ENCODE measurements at regions not wholly inside any gene's neighbourhood (a gene's known extent, or its start where the extent isn't known, plus 50 kb on each side); places are given as distances from the start of the nearest gene placed in this dataset.

DNA sequence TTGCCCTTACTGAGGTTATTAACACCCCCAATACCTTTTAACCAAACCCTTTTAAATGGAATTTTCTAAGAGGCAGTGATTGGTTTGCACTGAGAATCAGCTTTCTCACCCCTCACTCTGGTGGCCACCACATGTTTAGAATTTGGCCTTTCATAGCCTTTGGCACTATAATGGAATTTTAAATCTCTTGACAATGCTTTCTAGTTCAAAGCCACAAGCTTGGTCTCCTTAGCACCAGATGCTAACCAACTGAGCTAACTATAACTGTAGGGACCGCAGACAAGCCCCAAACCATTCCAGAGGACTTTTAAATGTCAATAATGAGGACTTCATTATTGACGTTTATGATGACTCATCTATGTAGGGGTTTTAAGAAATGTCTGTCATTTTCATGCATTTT, 238.7 kb upstream of the SNX7 start:
- no peak for DNase-seq (ENCODE audit: low read depth)

DNA sequence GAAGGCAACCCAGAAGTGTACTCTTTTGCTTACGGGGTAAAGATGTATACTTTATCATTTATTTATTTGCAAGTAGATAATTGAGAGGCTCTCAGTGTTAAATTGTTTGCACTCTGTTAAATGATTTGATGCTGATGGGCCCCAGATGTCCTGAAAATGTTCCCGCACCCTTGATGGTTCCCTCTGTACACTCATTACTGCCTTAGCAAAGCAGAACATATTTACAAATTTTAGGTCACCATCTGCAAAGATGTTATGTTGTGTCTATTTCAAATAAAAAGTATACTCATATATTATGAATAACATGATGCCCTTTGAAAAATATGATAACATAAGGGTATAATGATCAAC, 240.5 kb upstream of the SNX7 start:
- no peak for DNase-seq (ENCODE audit: low read depth)

DNA sequence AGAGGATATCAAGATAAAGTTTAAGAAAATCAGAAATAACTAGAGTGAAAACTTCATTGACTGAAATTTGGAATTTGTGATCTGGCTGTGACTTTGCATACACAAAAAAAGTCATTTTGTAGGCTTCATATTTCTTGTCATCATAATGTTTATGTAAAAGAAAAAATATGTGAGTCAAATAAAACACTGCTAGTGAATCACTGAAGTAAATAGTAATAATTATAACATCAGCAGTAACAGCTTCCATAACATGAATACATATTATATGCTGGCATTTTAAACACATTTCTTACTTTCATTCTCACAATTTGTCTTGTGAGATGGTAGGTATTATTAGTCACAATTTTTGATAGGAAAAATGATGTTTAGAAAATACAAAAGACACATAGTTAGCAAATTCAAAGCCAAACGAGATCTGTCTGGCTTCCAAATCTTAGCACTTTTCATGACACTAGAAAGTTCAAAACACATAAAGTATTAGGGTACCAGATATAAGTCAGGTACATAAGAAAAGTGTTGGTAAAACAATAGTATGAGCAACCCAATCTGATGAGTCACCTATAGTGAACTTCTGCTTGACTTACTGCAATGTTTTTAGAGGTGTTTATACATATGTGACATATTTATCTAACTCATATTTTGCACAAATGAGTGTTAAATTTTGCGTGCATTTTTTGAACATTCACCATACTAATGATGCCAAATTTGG, 241.0 kb upstream of the SNX7 start:
- no peak for DNase-seq (ENCODE audit: low read depth)

DNA sequence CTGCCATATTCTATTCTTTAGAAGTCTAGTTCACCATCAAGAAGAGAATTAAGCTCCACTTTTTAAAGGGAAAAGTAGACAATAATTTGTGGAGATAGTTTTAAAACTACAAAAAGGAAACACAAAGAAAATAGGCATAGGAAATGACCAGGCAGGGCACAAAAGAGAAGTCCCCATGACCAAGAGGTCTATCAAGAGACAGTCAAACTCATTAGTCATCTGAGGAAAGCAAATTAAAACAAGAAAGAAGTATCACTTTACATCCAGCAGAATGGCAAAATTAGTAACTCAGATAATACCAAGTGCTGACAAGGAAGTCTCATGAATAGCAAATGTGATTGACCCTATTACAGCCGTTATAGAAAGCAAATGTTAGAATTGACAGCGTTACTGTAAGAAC, 243.7 kb upstream of the SNX7 start:
- no peak for DNase-seq (ENCODE audit: low read depth)

DNA sequence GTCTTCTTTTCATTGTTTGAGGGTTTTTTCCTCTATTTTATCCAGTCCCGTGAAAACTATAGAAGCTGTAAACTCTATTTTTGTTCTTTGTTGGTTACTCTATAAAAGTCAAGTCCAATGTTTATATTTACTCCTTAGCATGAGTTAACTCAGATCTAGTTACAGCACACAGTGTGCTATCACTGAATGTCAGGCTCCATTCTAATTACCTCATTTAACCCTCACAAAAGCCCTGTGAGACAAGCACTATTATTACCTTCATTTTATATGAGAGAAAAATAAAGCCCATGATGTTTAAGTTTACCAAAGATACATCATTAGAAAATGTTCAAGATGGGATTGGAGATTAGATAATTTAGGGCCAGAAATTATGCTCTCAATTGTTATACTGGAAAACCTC, 251.4 kb upstream of the SNX7 start:
- no peak for DNase-seq (ENCODE audit: low read depth)

DNA sequence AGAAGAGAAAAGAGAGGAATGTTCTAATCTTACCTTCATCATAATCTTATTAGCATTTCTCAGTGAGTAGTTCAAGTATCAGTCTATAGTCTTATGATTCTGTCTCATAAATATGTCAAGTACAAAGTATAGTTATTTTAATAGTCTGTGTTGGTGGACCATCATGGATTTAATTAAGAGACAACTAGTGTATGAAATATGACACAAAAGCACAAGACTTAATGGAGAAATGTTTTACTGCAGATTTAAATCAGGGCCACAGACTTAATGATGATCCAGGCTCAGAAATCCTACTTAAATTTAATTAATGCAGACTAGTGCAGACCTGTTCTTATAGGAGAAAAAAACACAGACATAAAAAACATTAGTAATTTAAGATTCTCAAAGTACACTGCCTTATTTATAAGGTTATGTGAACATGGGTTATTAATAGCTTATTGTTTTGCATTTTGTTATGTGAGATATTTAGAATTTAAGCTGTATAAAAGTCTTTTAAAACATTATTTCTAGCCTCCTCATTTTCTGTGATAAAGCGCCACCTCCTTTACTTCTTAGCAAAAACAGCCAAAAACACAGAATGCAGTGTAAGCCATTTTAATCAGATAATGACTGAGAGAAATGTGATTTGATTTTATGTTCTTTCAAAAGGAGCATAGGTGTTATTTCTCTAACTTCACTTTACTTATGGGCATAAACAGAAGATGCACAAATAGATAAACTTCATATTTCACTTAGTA, 255.0 kb upstream of the SNX7 start:
- DNase-seq (ENCODE audit: low read depth), result no peak

DNA sequence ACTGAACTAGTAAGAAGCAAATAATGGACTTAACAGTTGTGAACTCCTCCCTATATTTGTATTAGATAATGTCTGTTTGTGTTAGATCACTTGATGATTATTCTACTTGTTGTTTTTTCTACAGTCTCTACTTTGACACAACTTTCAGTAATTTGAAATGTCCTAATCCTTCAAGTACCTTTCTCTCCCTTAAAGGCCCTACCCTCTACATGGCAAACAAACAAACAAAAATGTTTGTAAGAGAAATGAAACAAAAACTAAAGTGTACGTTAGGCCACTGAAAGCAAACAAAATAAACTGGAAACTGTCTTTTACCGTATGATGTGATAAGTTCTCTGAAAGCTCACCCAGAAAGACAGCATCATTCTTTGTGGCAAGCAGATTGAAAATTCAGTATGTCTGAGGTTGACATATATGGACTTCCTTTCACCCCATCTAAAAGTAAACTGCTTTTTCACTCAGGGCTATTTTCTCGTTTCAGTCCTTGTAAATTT, 255.9 kb upstream of the SNX7 start:
- no peak for DNase-seq (ENCODE audit: low read depth)

DNA sequence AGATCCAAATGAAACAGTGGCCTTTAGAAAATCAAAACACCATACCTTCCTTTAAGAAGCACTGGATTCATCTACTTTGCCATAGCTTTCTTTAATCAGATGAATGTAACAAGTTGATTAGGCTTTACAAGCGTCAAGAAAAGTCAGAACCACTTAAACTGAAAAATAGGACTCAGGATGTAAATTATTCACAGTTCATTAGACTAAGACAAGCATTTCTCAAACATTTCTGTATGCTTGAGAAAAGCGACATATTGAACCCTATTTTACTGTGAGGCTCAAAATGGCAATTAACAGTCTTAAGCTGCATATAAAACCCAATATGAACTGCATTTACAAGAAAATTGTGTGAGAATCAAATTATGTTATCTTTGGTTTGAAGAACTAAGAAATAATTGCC, 256.7 kb upstream of the SNX7 start:
- DNase-seq (ENCODE audit: low read depth), result no peak

DNA sequence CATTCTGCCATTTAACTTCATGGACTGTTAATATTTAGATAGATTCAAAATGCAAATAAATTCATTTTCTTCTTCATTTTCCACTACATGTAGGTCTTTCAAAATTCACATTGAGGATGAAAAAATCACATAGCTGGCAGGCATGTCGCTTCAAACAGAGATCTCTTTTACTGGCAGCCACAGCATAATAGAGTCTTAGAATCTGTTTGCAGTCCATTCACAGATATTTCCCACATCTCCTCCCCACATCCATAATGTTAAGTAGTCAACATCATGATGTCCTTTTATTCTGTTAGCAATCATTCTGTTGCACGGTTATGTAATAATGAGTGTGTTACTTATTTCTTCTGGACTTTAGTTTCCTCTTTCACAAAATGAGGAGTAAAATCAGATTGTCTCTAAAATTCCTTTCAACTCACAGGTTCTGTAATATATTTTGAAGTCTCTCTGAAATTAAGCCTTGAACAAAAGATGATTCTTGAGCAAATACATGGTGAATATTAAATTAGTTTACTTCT, 257.5 kb upstream of the SNX7 start:
- DNase-seq (ENCODE audit: low read depth), result no peak

DNA sequence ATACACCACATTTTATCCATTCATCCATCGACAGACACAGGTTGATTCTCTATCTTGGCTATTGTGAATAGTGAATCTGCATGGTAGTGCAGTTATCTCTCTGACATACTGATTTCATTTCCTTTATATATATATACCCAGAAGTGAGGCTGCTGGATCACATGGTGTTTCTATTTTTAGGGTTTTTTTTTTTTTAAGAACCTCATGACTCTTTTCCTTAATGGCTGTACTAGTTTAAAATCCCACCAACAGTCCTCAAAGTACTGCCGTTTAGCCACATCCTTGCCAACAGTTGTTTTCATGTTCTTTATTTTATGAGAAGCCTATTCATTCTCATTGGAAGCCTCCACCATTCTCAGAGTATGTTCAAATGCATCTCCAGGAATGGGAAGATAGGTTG, 258.7 kb upstream of the SNX7 start:
- DNase-seq (ENCODE audit: low read depth), result no peak

DNA sequence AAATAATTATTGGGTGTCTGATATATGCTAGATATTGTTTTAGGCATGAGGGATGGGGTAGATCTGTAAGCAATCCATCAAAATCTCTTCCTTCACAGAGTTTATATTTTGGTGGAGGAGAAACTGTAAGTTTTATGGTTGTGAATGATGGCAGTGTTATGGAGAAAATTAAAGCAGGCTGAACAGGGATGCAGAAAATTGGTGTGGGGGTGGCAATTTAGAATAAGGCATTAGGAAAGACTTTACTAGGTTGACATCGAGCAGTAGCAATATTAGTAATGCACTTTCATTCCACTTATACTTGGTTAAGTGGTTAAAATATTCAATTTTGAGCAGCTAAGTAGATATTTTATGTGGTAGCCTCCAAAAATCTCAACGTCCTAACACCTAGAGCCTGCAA, 261.1 kb upstream of the SNX7 start:
- no peak for DNase-seq (ENCODE audit: low read depth)

DNA sequence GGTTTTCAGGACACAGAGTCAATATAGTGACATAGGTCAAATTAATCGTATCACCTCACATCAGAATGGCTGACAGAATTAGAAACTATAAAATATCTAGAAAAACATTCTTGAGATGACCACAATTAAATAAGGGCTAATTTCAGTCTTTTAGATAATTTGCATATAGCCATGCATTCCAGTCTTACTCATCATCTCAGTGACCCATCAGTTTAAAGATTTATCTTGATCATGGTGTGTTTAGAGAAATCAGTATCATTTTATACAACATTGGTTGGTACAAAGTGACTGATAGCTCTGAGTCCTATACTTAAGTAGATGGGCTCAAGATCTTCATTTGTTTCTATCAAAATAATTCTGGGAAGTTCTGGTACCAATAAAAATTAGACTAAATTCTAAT, 262.3 kb upstream of the SNX7 start:
- no peak for DNase-seq (ENCODE audit: low read depth)

DNA sequence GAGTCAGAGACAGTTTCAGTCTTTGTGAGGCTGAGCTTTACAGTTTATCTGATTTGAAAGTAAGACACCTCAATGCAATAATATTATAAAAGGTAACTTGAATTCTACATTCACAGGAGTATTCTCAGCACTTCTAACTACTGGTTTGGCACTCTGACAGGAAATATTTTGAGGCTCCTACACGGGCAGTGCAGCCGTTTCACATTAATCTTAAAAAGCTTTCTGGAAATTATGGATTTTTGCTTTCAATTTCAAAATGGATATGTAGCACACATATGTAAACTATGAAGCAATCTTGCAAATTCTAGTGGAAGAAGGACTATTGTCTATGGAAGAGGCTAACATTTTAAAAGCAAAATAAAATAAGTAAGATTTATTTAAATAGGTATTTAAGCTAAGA, 262.9 kb upstream of the SNX7 start:
- no peak for DNase-seq (ENCODE audit: low read depth)

DNA sequence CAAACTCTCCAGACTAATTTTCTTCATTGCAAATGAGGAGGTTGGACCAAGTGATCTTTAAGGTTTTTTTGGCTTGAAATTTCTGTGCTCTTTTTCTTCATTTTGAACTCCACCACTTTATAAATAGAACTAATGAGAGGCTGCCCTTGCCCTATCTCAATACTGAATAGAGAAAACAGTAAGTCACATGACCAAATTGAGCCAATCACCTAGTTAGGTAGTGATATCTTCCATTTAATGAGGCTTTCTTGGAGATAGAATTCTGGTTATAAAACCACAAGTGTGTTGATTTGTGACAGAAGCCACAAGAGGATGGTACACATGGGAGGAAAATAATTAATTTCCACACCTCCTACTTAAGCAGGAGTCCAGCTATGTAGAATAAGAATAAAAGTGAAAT, 263.4 kb upstream of the SNX7 start:
- no peak for DNase-seq (ENCODE audit: low read depth)

DNA sequence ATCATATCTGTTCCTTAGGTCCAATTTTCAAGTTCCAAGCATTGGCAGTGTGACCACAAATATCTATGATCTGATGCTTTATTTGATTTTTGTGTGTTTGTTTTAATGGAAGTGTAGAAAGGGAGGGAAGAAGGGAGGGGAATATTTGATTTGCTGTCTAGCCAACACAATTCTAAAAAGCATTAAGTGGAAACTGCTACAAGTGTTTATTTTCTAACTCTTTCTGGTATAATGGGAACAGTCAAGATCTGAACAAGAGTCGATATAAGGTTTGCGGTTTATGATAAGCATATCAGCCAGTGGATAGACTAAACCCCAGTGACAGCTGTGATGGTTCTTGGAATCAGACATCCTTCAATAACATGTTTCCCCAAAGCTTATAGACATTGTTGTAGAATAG, 267.8 kb upstream of the SNX7 start:
- no peak for DNase-seq (ENCODE audit: low read depth)

DNA sequence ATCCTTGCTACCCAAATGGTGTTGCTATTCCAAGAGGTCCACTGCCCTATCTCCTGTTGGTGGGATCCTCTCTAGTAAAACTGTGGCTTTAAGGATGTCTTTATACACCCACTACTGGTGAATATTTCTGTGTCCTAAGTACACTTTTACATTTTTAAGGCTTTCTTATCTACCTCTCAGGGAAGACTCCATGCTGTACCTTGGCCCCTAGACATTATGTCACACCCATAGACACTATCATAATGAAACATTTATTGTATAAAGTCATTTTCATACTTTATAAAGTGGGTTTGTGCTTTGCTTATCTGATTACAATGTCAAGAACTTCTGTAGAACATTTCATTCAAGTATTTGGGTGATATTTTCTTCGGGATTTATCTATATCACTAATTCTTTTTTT, 270.3 kb upstream of the SNX7 start:
- no peak for DNase-seq (ENCODE audit: low read depth)

DNA sequence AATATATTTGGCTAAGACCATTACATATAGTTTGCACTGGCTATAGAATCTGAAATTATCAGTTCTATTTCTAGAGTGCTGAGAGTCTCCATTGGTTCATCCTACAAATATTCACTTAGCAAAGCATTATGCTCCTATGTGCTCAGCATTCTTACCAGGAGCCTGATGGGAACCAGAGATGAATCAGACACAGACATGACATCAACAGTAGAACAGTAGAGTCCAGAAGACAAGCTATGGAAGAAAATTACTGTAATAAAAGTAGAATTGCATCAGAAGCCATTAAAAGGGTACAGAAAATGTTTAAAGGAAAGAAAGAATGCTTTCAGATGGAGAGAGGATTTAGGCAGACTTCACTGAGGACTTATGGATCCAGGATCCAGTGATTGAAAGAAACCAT, 271.7 kb upstream of the SNX7 start:
- no peak for DNase-seq (ENCODE audit: low read depth)

DNA sequence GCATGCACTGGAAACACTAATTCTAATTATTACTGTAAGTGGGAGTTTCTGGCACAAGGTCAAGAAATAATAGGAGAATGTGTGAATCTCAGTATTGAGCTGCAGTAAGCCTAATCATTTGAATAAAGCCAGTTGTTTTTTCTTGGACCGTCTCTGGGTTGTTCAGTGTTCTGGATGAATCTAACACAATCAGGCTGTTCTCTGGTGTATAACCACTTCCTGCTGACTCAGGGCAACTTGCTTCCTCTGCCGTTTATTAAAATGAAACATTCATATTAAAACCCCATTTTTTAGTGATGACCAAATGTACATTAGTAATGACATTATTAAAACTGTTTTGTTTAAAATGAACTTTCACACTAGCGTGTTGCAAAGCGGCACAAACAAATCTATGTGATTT, 273.1 kb upstream of the SNX7 start:
- no peak for DNase-seq (ENCODE audit: low read depth)

DNA sequence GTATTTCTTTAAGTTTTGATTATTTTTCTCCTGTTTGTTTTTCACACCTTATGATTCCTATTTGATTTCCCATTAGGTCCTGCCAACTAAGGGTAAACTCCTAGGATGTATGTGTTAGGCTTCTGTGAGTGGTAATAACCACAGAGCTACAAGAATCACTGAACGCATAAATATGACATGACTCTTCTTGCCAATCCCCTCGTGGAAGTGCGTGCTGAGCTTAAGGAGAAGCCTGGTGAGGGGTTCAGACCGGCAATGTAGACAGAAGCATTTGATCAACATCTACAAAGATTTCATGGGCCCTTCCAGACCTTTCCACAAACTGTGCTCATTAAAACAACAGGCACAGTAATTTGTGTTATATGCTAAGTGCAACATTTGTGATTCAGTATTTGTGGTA, 273.8 kb upstream of the SNX7 start:
- DNase-seq (ENCODE audit: low read depth), result no peak

DNA sequence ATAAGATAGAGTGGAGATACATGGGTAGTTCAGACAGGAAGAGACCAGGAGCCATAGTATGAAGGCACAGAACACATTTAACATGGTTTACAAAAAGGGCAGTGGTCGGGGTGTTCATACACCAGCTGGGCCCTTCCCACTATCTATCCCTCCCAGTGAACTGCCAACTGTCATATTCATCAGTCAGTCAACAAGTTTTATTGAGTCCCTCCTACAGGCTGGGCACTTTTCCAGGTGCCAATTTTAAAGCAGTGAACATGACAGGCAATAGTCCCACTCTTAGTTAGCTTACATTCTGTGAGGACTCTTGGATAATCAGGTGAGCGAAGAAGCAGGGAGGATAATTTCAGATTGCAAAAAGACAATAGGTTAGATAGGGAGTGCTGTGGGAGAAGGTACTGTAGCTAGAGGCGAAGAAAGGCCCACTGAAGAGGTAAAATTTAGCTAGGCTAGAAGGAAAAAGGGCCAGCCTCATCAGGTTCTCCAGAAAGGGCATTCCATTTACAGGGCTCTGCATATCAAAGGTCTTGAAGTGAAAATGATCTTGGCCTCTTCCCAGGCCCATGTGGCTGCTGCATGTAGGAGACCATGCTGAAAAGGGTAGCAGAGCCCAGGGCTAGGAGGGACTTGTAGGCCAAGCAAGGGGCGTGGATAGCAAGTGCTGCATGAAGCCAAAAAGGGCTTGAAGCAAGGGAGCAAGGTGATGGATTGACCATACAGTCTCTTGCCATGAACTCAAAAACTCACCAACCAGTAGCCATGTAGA, 274.7 kb upstream of the SNX7 start:
- no peak for DNase-seq (ENCODE audit: low read depth)

DNA sequence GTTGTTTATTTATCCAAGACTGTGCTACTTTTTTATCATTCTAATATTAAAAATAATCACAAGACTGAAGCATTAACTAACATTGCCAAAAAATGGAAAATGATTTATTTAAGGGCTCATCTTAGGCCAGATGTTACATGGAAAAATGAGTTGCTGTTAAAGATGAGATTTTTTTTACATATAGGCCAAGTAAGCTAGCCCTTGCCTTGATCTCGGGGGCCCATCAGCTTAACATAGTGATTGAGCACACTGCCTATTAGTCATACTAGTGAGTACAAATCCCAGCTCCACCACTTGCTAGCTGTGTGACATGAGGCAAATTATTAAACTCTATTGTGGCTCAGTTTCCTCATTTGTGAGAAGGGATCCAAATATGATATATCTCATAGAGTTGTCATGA, 275.9 kb upstream of the SNX7 start:
- no peak for DNase-seq (ENCODE audit: low read depth)

DNA sequence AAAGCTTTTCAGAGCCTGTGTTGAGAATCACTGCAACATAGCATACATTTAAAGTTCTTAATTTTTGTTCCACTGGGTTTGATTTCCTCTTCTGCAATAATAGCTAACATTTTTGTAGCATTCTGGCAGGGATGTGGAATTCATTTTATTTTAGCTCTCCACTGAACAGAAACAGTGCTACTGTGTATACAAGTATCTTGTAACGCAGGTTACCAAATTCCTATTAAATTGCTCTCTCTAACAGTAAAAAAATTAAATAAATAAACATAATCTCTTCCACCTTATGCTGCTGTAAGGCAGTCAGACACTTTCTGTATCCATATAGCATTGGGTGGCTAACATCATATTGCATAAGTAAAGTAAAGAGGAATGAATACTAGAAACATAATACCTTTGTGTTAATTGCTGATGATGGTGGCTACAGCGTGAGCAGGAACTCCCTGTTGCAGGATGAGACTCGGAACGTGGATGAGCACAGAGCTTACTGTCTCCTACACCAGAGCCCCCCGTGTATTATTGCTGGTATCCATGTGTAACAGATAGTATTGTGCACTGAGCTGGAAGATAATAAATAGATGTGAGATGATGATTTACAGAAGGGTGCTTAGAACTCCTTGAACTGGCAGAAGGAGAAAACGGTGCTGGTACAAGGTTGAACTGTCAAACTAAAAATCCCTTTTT, 276.9 kb upstream of the SNX7 start:
- DNase-seq (ENCODE audit: low read depth), result no peak
